ENCODE measurements at regions not wholly inside any gene's neighbourhood (a gene's known extent, or its start where the extent isn't known, plus 50 kb on each side); places are given as distances from the start of the nearest gene placed in this dataset.
"Not testable (repeated sequence)": the region's sequence is repeated elsewhere in the genome, so short reads cannot be mapped to it uniquely, and the experiment has no call there.

- no peak for DNase-seq (ENCODE audit: low read depth in 2 of 2)
These were observed 75.7 kb upstream of the CTBP2 start for GRCh38 chr10:125236091-125236490.

GRCh38 chr10:125235093-125236069 lies 75.0 kb upstream of the CTBP2 start:
- no peak for DNase-seq (ENCODE audit: low read depth in 2 of 2)

- DNase-seq (ENCODE audit: low read depth in 2 of 2) = not testable (repeated sequence)
These were observed 74.2 kb upstream of the CTBP2 start for GRCh38 chr10:125234576-125234975.

- DNase-seq (ENCODE audit: low read depth in 2 of 2) = no peak
These were observed 73.4 kb upstream of the CTBP2 start for GRCh38 chr10:125233726-125234125.

GRCh38 chr10:125232841-125233240 lies 72.5 kb upstream of the CTBP2 start:
- no peak for DNase-seq (ENCODE audit: low read depth in 2 of 2)

- no peak for DNase-seq (ENCODE audit: low read depth in 2 of 2)
These were observed 71.6 kb upstream of the CTBP2 start for GRCh38 chr10:125231813-125232475.

- DNase-seq (ENCODE audit: low read depth in 2 of 2) = no peak
These were observed 70.9 kb upstream of the CTBP2 start for GRCh38 chr10:125231116-125231812.

GRCh38 chr10:125230251-125230650 lies 69.9 kb upstream of the CTBP2 start:
- DNase-seq (ENCODE audit: low read depth in 2 of 2) = no peak

- DNase-seq (ENCODE audit: low read depth in 2 of 2) = not testable (repeated sequence)
These were observed 68.0 kb upstream of the CTBP2 start for GRCh38 chr10:125228245-125228940.

- no peak for DNase-seq (ENCODE audit: low read depth in 2 of 2)
These were observed 67.2 kb upstream of the CTBP2 start for GRCh38 chr10:125227546-125227945.

GRCh38 chr10:125226823-125227222 lies 66.5 kb upstream of the CTBP2 start:
- DNase-seq (ENCODE audit: low read depth in 2 of 2) = no peak

- DNase-seq (ENCODE audit: low read depth in 2 of 2) = no peak
These were observed 65.6 kb upstream of the CTBP2 start for GRCh38 chr10:125226005-125226404.

GRCh38 chr10:125225051-125225450 lies 64.7 kb upstream of the CTBP2 start:
- no peak for DNase-seq (ENCODE audit: low read depth in 2 of 2)

GRCh38 chr10:125222515-125223308 lies 62.3 kb upstream of the CTBP2 start:
- DNase-seq (ENCODE audit: low read depth in 2 of 2) = no peak

GRCh38 chr10:125221716-125222115 lies 61.4 kb upstream of the CTBP2 start:
- DNase-seq (ENCODE audit: low read depth in 2 of 2) = no peak

GRCh38 chr10:125219776-125220175 lies 59.4 kb upstream of the CTBP2 start:
- no peak for DNase-seq (ENCODE audit: low read depth in 2 of 2)

GRCh38 chr10:125218967-125219366 lies 58.6 kb upstream of the CTBP2 start:
- DNase-seq (ENCODE audit: low read depth in 2 of 2) = no peak

GRCh38 chr10:125217990-125218675 lies 57.8 kb upstream of the CTBP2 start:
- DNase-seq (ENCODE audit: low read depth in 2 of 2) = no peak

GRCh38 chr10:125216861-125217260 lies 56.5 kb upstream of the CTBP2 start:
- DNase-seq (ENCODE audit: low read depth in 2 of 2) = no peak

- DNase-seq (ENCODE audit: low read depth in 2 of 2) = no peak
These were observed 55.9 kb upstream of the CTBP2 start for GRCh38 chr10:125216309-125216708.

GRCh38 chr10:125214283-125214570 lies 53.9 kb upstream of the CTBP2 start:
- DNase-seq (ENCODE audit: low read depth in 2 of 2) = no peak

Measured in stimulated activated CD4-positive, alpha-beta T cell treated with anti-CD3 and anti-CD28 coated beads, Interleukin-4, amount 100 ng/mL, for 48 hours (primary cell).